Ecto neural progenitor cell (in vitro differentiated cells): ENCODE measurements at regions not wholly inside any gene's neighbourhood (a gene's known extent, or its start where the extent isn't known, plus 50 kb on each side); places are given as distances from the start of the nearest gene placed in this dataset.
"Not testable (repeated sequence)": the region's sequence is repeated elsewhere in the genome, so short reads cannot be mapped to it uniquely, and the experiment has no call there.

Source experiments
- DNase-seq: peaks from one replicate; pipeline ENCODE4 v3.0.0-alpha.2; 2018; ENCODE audit warnings: low spot score

DNA sequence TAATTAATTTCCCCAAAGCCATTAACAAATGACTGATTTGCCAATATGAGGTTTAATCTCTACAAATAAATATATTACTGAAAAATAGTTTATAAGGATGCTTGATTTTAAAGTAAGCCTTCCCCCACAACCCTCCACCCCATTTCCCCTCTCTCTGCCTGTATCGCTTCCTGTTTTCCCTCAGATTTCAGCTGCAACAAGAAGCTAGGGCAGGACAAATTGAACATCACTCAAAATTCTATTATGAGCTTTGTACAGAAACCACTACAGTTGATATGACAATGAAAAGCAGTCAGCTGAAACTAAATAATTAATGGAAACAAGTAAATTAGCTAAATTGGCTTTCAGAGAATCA, 109.0 kb upstream of the SP4 start:
- DNase-seq = no peak

DNA sequence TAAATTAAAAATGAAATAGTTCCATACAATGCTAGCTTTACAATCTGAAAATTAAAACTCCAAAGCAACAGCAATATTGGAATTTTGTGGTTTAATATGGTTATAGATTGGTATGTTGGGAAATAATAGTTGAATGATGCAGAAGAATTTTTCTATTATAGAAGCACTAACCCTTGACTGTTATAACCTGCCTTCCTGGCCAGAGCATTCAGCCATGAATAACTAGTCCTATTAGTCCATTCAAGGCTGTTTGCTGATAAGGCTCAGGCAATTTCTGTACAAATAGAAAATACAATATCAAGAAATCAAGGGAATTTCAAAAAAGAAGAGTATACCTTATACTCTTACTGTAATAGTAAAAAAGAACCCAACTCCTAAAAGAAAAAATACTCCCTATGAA, 101.6 kb upstream of the SP4 start:
- no peak for DNase-seq

DNA sequence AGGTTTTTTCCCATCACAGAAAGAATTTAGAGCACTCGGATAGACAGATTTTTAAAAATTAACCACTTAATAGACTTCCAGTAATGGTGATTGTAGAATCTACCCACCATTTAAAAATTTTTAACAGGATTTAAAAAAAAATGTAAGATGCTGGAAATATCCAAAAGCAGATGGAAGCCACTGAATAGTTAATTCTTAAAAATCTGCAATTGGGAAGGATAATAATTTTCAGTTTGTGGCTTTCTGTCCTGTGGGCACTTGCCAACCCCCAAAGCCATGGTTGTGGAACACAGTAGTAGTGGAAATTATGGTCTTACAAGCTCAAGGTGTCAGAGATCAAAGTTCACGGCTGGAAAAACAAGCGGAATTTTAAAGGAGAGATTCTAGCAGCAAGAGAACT, 101.0 kb upstream of the SP4 start:
- DNase-seq = no peak

DNA sequence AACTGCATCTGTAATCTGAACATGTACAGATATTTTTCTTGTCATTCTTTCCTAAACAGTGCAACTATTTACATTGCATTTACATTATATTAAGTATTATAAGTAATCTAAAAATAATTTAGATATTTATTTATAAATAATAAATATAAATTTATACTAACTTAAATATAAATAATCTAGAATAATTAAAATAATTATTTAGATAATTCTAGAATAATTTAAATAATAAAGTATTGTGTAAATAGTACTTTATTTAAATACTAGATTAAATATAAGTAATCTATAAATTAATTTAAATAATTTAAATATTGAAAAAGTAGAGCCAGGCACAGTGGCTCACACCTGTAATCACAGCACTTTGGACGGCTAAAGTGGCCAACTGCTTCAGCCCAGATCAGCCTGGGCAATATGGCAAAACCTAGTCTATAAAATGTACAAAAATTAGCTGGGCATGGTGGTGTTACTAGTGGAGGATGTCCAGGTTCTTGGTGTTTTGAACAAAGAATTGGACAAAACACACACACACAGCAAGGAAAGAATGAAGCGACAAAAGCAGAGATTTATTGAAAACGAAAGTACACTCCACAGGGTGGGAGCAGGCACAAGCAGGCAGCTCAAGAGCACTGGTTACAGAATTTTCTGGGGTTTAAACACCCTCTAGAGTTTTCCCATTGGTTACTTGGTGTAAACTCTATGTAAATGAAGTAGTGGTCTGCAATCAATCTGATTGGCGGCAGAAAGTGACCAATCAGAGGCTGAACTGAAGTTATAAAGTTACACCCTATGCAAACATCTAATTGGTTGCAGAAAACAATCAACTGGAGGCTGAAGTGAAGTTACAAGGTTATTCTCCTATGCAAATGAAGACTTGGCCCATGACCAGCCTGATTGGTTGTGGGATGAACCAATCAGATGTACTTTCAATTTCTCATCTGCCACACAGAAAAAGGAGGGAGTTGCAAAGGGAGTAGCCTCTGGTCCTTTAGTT, 100.2 kb upstream of the SP4 start:
- DNase-seq = no peak

DNA sequence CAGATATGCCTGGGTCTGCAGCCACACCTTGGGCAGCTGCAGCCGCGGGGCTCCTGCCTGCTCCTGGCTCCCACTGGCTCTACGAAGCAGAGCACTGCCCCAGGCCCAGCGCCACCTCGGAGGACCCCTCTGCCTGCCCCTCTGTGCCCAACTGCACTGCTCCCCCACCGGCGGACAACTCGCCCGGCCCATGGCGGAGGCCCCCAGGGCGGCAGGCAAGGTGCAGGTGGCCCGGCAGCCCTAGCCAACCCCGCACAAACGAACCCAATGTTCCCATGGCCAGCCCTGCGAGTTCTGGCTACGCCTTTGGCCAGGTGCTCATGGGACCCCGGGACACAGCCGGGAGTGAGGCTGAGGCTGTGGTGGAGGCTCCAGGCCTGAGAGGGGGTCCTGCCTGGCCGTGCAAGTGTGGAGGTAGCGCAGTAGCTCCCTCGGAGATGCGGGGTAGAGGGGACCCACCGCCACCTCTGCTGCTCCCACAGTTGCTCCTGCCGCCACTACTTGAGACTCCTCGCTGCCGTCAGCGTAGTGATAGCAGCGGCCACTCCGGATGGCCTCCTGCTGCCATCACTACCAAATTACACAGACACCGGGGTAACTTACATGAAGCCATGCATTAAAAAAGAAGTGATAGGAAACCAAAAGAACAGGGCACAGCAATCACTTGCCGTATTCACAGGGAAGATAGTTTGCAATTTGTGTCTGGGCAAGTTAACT, 97.3 kb upstream of the SP4 start:
- DNase-seq = no peak

DNA sequence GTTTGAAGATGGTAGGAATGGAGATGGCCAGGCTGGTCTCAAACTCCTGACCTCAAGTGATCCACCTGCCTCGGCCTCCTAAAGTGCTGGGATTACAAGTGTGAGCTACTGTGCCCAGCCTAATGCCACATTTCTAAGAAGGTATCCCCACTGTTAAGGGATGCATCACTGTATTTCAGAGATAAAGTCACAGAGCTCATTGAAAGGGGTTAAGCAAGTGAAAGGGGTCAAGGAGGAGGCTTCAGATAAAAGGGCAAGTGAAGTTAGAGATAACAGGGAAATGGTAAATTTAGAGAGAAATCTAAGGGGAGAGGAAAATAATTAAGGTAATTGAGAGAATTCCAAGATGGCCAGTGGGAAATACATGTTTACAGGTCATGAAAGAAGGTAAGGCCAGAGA, 93.0 kb upstream of the SP4 start:
- DNase-seq = no peak

DNA sequence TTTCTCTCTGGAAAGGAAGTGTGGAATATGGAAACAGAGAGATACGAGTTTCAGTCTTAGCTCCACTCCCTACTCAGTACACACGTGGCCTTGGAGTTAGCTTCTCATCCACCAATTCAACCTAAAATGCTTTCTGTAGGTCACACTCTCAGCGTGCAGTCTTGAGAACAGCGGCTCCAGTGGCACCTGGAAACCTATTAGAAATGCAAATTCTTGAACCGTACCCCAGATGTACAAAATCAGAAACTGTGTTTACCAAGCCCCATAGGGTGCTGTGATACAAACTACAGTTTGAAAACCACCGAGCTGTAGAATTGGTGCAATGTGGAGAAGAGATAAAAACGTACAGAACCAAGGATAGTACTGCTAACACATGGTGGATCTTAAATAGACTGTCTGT, 91.1 kb upstream of the SP4 start:
- DNase-seq = no peak

DNA sequence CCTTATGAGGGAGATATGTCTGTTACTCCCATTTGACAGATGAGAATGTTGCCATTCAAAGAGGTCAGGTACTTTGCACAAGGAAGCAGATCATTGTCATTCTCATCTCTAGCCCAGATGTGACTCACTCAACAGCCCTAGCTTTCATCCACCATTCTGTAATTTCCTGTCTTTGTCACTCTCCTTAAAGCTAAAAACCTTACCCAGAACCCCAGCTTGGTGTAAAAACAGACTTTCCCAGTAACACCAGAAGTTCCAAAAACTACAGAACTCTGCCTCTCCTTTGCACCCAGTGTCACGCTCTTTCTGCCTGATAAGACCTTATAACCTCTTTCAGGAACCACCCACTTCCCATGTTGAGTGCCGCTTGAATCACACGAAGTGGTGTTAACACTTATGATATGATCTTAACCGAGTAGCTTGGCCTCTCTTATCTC, 89.1 kb upstream of the SP4 start:
- no peak for DNase-seq

DNA sequence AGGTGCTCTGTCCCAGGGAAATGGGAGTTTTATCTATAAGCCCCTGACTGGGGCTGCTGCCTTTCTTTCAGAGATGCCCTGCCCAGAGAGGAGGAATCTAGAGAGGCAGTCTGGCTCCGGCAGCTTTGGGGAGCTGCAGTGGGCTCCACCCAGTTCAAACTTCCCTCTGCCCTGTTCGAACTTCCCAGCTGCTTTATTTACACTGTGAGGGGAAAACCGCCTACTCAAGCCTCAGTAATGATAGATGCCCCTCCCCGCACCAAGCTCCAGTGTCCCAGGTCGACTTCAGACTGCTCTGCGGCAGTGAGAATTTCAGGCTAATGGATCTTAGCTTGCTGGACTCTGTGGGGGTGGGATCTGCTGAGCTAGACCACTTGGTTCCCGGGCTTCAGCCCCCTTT, 83.0 kb upstream of the SP4 start:
- DNase-seq = not testable (repeated sequence)

DNA sequence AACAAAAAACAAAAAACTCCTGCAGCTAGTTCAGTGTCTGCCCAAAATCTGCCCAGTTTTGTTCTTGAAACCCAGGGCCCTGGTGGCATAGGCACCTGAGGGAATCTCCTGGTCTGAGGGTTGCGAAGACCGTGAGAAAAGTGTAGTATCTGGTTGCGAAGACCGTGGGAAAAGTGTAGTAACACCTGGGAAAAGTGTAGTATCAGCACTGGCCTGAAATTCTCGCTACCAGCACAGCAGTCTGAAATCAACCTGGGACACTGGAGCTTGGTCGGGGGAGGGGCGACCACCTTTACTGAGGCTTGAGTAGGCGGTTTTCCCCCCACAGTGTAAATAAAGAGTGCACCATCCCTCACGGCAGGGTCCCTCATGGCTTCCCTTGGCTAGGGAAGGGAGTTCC, 82.5 kb upstream of the SP4 start:
- DNase-seq = no peak

DNA sequence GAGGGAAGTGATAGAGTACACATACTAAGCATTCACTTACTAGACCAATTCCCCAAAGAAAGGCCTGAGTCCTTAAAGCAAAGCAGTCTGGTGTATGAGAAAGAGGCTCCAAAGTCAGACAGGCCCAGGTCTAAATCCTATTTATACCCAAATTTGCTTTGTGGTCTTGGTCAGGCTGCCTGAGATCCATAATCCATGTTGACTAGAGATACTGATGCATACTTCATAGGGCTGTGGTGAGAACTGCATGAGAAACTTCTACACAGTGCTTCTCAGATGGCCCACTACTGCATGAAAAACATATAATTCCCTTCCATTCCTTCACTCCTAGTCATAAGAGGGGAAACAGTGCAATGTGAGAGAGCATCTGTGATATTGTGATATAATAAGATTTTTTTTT, 81.6 kb upstream of the SP4 start:
- DNase-seq = no peak

DNA sequence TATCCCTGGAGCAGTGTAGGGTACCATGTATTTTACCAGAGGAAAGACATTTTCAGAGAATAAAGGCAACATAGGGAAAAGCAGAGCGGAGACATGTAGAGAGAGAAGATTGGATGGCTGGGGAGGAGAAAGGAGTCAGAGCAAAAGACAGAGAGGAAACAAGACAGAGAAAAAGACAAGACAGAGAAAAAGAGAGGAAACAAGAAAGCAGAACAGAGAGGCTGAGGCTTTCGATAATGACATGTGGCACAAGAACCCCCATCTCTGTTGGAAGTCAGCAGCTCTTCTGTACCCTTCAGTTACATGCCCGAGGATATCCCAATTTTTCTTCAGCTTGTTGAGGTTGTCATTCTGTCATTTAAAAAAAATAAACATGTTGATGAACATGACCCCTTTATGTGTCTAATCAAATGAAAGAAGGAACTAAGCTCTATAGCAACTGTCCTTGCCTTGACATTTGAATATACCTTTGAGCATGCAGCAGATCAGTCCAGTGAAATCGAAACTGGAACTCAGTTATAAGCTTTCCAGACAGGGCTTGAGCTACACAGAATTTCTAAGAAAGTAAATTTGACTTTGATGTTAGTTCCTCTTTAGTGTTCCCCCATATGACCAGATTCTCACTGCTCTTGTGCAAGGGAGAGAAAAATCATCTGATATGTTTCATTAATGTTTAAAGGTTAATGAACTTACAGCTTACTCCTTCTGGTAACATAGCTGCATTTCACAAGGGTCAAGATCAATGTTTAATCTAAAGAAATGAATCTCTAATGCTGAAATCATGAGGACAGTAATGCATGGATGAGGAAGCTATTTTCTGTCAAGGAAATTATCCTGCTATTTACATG, 75.1 kb upstream of the SP4 start:
- no peak for DNase-seq

DNA sequence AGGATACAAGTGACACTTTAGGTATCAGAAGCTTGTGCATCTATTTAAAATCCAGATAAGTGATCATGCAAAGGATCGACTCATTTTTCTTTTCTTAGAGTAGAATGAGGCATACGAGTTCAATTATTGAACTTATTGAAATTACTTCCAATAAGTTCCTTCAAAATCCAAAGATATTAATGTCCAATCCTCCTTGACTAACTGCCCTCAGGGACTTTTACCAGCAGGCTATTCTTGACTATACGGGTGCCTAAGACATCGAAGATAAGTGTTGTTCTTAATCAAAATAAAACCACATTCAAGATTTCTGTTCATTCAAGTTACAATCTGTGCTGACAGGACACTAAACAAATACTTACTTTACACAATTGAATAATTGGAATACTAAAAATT, 74.5 kb upstream of the SP4 start:
- DNase-seq = no peak

DNA sequence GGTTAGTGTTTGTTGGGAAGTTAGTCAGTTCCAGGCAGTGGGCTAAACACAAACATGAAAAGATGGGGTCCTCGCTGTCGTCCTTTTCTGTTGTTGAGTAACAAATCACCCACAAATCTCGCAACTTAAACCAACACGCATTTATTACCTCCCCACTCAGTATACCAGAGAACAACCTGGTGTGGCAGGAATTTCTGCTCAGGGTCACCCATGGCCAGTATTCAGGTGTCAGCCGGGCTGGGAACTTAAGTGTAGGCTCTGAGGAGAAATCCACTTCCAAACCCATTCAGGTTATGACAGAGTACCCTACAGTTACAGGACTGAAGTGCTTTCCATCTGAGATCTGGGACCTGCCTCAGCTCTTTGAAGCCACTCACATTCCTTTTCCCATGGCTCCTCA, 73.6 kb upstream of the SP4 start:
- no peak for DNase-seq

DNA sequence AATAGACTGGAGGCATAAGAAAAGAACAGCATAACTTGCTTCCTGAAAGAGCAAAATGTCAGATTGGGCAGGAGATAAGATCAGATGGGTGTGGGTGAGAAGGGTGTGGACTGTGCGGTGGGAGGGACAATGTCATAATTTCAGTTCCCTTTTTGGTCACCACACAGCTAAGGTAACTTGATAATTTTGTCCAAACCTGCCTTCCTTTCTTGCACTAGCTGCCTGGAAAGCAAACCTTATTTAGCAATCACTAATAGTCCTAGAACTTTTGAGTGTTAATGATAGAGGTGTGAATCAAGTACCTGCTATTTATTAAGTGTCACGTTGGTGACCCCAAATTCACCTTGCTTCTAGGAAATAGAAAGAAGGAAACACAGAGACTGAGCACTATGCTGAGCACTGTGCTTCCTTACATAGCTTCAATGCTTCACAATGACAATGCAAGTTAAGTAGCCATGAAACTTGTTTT, 72.4 kb upstream of the SP4 start:
- no peak for DNase-seq

DNA sequence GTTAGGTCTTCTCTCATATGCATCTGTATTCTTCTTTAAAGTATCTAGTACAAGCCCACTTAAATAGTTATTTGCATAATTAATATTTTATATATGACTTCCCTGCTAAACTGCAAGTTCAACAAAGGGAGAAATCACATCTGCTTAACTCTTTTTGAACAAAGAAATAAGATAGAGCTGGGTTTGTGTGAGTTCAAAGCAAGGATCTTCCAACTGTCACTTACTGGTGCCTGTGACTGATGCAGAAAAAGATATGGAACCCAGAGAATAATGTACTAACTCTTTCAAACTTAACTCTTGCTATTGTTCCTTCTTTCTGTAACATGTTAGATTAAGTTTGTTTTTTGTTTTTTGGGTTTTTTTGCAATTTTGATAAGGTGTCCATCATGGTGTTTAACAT, 71.3 kb upstream of the SP4 start:
- no peak for DNase-seq

DNA sequence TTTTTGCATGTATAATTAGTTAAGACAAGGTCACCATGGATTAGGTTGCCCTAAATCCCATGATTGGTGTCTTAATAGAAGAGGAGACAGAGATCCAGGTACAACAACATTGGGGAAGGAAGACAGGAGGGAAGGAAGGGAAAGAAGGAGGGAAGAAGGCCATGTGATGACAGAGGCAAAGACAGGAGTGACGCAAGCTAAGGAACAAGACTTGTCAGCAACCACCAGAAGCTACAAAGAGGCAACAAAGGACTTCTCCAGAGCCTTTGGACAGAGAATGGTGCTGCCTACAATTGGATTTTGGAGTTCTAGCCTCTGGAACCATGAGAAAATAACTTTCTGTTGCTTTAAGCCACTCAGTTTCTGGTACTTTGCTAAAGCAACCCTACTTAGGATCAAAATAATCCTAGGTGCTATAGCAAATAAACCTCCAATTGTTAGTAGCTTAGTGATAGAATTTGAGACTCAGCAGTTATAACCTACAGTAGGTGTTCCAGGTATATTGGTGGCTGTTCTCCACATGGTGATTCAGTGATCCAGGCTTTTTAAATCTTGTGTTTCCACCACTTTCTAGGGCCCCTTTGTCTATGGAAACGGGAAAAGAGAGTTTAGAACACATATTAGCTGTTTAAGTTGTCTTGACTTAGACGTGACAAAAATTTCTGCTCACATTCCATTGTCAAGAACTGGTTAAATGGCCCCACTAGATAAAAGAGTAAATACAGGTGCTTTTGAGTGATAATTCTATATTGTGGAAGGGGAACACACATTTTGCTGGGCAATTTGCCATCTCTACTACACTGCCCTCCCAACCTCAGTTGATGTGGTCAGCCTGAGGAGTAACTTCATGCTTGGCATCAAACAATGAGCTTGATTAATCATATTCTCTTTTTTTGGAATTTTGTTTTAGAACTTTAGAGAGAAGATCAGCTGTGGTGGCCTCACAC, 70.5 kb upstream of the SP4 start:
- no peak for DNase-seq

DNA sequence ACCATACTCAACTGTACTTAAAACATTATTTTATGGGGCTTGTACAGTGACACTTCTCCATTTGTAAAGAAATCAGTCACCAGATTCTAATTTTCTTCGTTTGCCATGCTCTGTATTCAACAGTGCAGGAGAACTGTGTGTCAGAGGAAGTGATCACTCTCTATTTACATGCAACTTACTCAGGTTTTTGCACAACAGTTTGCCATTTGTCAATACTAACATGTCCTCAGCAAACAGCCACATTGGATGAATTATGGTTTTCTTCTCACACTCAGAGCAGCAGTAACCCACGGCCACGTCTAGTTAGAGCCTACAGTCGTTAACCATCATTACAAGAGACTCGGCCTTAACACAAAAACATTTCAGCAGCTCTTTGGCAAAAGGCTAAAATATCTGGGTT, 69.2 kb upstream of the SP4 start:
- DNase-seq = no peak

DNA sequence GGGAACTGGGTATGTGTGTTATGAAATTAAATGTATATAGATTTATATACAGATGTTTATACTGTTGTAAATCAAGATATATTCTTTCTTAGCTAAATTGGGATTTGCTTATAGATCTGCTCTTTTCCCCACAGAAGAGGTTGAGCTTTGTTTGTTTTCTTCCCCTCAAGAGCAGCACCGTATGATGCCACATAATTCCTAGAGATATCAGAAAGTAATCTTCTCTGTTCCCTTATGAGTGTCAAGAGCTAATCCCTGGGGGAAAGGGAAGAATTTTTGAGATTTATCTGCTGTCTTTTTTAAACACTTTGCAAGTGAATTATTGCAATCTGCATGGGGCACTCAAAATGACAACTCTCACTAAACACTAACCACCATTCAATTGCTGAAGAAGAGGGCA, 68.7 kb upstream of the SP4 start:
- DNase-seq = no peak

DNA sequence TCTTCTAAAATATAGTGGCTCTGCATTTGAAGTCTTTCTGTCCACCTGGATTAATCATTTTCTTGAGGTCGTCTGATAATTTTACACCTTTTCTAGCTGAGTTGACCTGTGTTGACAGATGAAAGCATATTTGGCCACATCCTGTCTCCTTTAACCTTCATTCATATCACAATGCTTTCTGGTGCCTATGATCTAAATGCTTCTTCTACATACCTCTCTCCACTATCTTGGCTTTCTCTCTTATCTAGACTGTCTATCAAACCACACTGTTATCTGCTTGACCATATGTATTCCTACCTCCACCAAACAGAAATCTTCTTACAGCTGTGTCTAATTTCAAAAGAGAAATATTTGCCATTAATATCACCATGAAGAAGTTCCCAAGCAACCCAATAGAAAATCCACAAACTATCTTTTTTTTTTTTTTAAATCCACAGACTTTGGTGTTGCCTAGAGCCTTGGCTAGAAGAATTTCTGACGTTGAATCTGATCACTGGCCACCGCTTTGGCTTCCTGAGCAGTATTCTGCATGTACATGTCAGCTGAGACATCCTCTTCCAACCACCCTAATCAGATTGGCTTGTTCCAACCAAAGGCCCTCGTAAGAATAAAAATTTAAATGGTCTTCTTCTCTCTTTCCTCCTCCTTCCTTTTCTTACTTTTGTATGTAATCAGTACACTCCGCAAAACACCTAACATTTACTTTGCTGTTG, 66.3 kb upstream of the SP4 start:
- DNase-seq = no peak

DNA sequence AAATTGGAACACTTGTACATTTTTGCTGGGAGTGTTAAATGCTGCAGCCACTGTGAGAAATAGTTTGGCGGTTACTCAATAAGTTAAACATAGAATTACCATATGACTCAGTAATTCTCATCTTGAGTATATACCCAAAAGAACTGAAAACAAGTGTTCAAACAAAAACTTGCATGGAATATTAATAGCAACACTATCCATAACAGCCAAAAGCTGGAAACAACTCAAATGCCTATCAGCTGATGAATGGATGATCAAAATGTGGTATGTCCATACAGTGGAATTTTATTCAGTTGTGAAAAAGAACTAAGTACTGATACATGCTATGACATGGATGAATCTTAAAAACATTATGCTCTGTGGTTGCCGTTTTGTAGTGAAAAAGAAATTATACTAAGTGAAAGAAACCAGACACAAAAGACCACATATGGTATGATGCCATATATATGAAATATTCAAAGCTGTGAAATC, 63.0 kb upstream of the SP4 start:
- no peak for DNase-seq
